T-cell (primary cell): ENCODE measurements at regions not wholly inside any gene's neighbourhood (a gene's known extent, or its start where the extent isn't known, plus 50 kb on each side); places are given as distances from the start of the nearest gene placed in this dataset.

Experiments used
- ATAC-seq, 4 experiments: fragments of 200-7000 bp in 3 of 4; fragments of 150-1000 bp in 1 of 4; cut with Tn5 transposase; replicated peaks in 1 of 4; 1 replicate in 3 of 4; 2 replicates in 1 of 4; pipeline ENCODE4 v1.10.0; 2021; ENCODE audit warnings: moderate library complexity in 3 of 4, mild to moderate bottlenecking in 2 of 4, moderate number of reproducible peaks in 1 of 4
- CTCF ChIA-PET, 2 donors: fragments of 300-600 bp; sonication (Branson Sonifier 250); formaldehyde crosslinking; loops; one replicate each; lab custom pipeline; 2022; ENCODE audit warnings: antibody characterized with exemption in 2 of 2; lab: Charles Lee
- POLR2A ChIA-PET, 2 donors: fragments of 300-600 bp; sonication (Branson Sonifier 250); formaldehyde crosslinking; loops; one replicate each; lab custom pipeline; 2022; ENCODE audit warnings: antibody characterized with exemption in 2 of 2; lab: Charles Lee
- DNase-seq, 35 experiments: peaks; one replicate each; pipeline versions ENCODE4 v3.0.0 to v3.0.0-alpha.2; 2013 to 2023
- H3K27ac ChIP-seq: one replicate; pipeline ENCODE4 v1.5.1; 2013; ENCODE audit warnings: low read length
- H3K27me3 ChIP-seq, 2 experiments: replicated peaks in 1 of 2; 1 replicate in 1 of 2; 2 replicates in 1 of 2; pipeline versions ENCODE4 v1.6.1 to v1.7.0; 2013; ENCODE audit warnings: low read length in 1 of 2, mixed read lengths in 1 of 2; ENCODE audit not compliant: control insufficient read depth in 2 of 2, insufficient read depth in 2 of 2; ENCODE audit errors: extremely low read depth in 1 of 2
- H3K36me3 ChIP-seq, 2 donors: 1 replicate in 1 of 2; 2 replicates in 1 of 2; pipeline versions ENCODE4 v1.6.1 to v1.7.0; 2013; ENCODE audit warnings: low read length in 1 of 2; ENCODE audit not compliant: control insufficient read depth in 2 of 2, insufficient read depth in 1 of 2; ENCODE audit errors: extremely low read depth in 1 of 2
- H3K4me1 ChIP-seq, 2 experiments: 1 replicate in 1 of 2; 2 replicates in 1 of 2; pipeline versions ENCODE4 v1.6.1 to v1.7.0; 2013; ENCODE audit warnings: low read length in 2 of 2, mixed read lengths in 1 of 2; ENCODE audit not compliant: insufficient read depth in 2 of 2, control insufficient read depth in 1 of 2; ENCODE audit errors: extremely low read depth in 1 of 2
- H3K4me3 ChIP-seq, 2 donors: 1 replicate in 1 of 2; 2 replicates in 1 of 2; pipeline versions ENCODE4 v1.5.1 to v1.7.0; 2013; ENCODE audit warnings: mild to moderate bottlenecking in 2 of 2, low read length in 1 of 2, moderate library complexity in 1 of 2; ENCODE audit not compliant: control insufficient read depth in 1 of 2; ENCODE audit errors: extremely low read depth in 1 of 2
- H3K9me3 ChIP-seq: 2 replicates; pipeline ENCODE4 v1.7.0; 2013
- H3K27ac Mint-ChIP-seq, 2 donors: one replicate each; pipeline ENCODE4 v1.8.0; 2020 to 2021; ENCODE audit warnings: mild to moderate bottlenecking in 2 of 2, mixed read lengths in 2 of 2
- H3K27me3 Mint-ChIP-seq, 2 donors: one replicate each; pipeline ENCODE4 v1.8.0; 2021 to 2022; ENCODE audit warnings: mixed read lengths in 2 of 2
- H3K36me3 Mint-ChIP-seq: one replicate; pipeline ENCODE4 v1.8.0; 2021; ENCODE audit warnings: mixed read lengths
- H3K4me1 Mint-ChIP-seq, 3 donors: one replicate each; pipeline ENCODE4 v1.8.0; 2020 to 2022; ENCODE audit warnings: mixed read lengths in 3 of 3, mild to moderate bottlenecking in 1 of 3
- H3K4me3 Mint-ChIP-seq, 3 donors: one replicate each; pipeline ENCODE4 v1.8.0; 2020 to 2022; ENCODE audit warnings: mild to moderate bottlenecking in 3 of 3, mixed read lengths in 3 of 3, moderate library complexity in 3 of 3
- H3K9me3 Mint-ChIP-seq, 3 donors: one replicate each; pipeline ENCODE4 v1.8.0; 2020 to 2022; ENCODE audit warnings: mixed read lengths in 3 of 3
- WGBS: methylation state at CpG from one replicate; pipeline ENCODE4 v1.1.5; 2013; ENCODE audit warnings: missing lambda C conversion rate; ENCODE audit not compliant: insufficient coverage; 5-methylcytosine and 5-hydroxymethylcytosine counted together

DNA sequence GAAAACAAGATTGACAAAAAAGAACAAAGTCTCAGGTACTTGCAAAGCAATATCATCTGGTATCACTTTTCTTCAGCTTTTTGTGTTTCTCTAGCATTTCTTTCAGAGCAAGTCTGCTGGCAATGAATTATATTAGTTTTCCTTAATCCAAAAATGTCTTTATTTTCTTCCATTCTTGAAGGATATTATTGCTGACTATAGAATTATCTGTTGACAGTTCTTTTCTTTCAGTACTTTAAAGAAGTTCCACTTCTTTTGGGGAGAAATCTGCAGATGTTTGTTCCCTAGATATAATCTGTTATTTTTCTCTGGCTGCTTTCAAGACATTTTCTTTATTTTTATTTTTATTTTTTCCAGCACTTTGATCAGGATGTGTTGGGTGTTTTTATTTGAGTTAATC is 161.8 kb upstream of the SPRED2 start:
- no peaks in the 10 kb centered on the region for H3K4me1 ChIP-seq
- Mint-ChIP-seq H3K36me3 (no peaks in the 10 kb centered on the region), H3K27me3 (peaks cover 7 to 20% of the 10 kb centered on the region in 2 donors), H3K27ac (no peak overlapping the region), H3K4me1 (no peaks in the 10 kb centered on the region), H3K4me3 (no peak overlapping the region), H3K9me3 (no peaks in the 10 kb centered on the region)
- peaks cover 0 to 5% of the 10 kb centered on the region in 2 experiments for H3K27me3 ChIP-seq
- H3K27ac ChIP-seq: no peak overlapping the region
- no peak for DNase-seq
- ATAC-seq: no peak
- POLR2A ChIA-PET: no interaction called here
- CTCF ChIA-PET: no interaction called here
- H3K4me3 ChIP-seq: no peak overlapping the region
- no peaks in the 10 kb centered on the region for H3K9me3 ChIP-seq
- H3K36me3 ChIP-seq: no peaks in the 10 kb centered on the region

- no peak for ATAC-seq
- H3K36me3 ChIP-seq: no peaks in the 10 kb centered on the region
- CTCF ChIA-PET: no interaction called here
- DNase-seq: no peak
- H3K4me1 ChIP-seq: no peaks in the 10 kb centered on the region
- Mint-ChIP-seq H3K36me3 (no peaks in the 10 kb centered on the region), H3K4me3 (no peak overlapping the region), H3K27ac (no peak overlapping the region), H3K27me3 (peaks cover 10 to 23% of the 10 kb centered on the region in 2 donors), H3K9me3 (peaks cover 0 to 4% (median 0%) of the 10 kb centered on the region in 3 donors), H3K4me1 (no peaks in the 10 kb centered on the region)
- no peaks in the 10 kb centered on the region for H3K9me3 ChIP-seq
- no peak overlapping the region for H3K4me3 ChIP-seq
- no CpG with 5 or more reads among the region's 2 CpGs for whole genome bisulfite sequencing
- H3K27ac ChIP-seq: no peak overlapping the region
- peaks cover 0 to under 1% of the 10 kb centered on the region in 2 experiments for H3K27me3 ChIP-seq
- POLR2A ChIA-PET: no interaction called here
Measured at GRCh38 chr2:65589667-65590066, 157.3 kb upstream of the SPRED2 start.

DNA sequence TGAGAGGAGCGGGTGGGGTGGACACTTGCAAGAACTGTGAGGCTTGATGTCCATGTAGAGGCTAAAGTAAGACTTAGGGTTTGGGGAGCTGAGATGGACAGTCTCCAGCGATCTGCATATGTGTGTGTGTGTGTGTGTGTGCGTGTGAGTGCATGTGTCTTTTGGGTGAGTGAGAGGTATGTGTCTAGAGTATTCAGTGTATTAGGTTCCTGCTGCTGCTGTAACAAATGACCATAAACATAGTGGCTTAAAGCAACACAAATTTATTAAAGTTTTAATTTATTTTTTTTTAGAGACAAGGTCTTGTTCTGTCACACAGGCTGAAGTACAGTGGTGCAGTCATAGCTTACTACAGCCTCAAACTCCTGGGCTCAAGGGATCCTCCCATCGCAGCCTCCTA is 155.4 kb upstream of the SPRED2 start:
- DNase-seq (no peak), ATAC-seq (no peak)
- no peak overlapping the region for H3K27ac ChIP-seq
- H3K4me3 ChIP-seq: no peak overlapping the region
- Mint-ChIP-seq H3K27ac (no peak overlapping the region), H3K9me3 (peaks cover 0 to 4% (median 0%) of the 10 kb centered on the region in 3 donors), H3K36me3 (no peaks in the 10 kb centered on the region), H3K4me1 (no peaks in the 10 kb centered on the region), H3K4me3 (no peak overlapping the region), H3K27me3 (peaks cover 13 to 29% of the 10 kb centered on the region in 2 donors)
- 76% methylated on average over 2 of the region's 4 CpGs for whole genome bisulfite sequencing
- ChIA-PET CTCF (no interaction called here), POLR2A (no interaction called here)
- H3K27me3 ChIP-seq: no peaks in the 10 kb centered on the region
- no peaks in the 10 kb centered on the region for H3K4me1 ChIP-seq
- no peaks in the 10 kb centered on the region for H3K36me3 ChIP-seq
- no peaks in the 10 kb centered on the region for H3K9me3 ChIP-seq

- no peaks in the 10 kb centered on the region for H3K36me3 Mint-ChIP-seq
- H3K4me1 Mint-ChIP-seq: no peaks in the 10 kb centered on the region
- H3K27me3 Mint-ChIP-seq: peaks cover 13 to 30% of the 10 kb centered on the region in 2 donors
- Histone ChIP-seq H3K9me3 (no peaks in the 10 kb centered on the region), H3K36me3 (no peaks in the 10 kb centered on the region), H3K27ac (no peak overlapping the region), H3K4me3 (no peak overlapping the region), H3K27me3 (peaks cover 0 to 2% of the 10 kb centered on the region in 2 experiments), H3K4me1 (no peaks in the 10 kb centered on the region)
- ChIA-PET POLR2A (no interaction called here), CTCF (interaction anchor here in 1 of 2 donors (0.7 kb wide), 1 partner anchor 1904 kb away, joined by 5 read pairs; no protein-coding TSS in a partner anchor)
- H3K27ac Mint-ChIP-seq: no peak overlapping the region
- no peak for DNase-seq
- no peak overlapping the region for H3K4me3 Mint-ChIP-seq
- peaks cover 0 to 4% (median 0%) of the 10 kb centered on the region in 3 donors for H3K9me3 Mint-ChIP-seq
- ATAC-seq: no peak
- WGBS: 78% methylated on average over 2 of the region's 4 CpGs
Measured at GRCh38 chr2:65586516-65586915, 154.1 kb upstream of the SPRED2 start.

- peaks cover 16% of the 10 kb centered on the region in 2 donors for H3K27me3 Mint-ChIP-seq
- Histone ChIP-seq H3K4me1 (no peaks in the 10 kb centered on the region), H3K27ac (no peak overlapping the region), H3K36me3 (no peaks in the 10 kb centered on the region), H3K4me3 (no peak overlapping the region), H3K27me3 (peaks cover 0 to 13% of the 10 kb centered on the region in 2 experiments), H3K9me3 (no peaks in the 10 kb centered on the region)
- DNase-seq: no peak
- WGBS: 72% methylated on average over 2 of the region's 11 CpGs
- ChIA-PET POLR2A (no interaction called here), CTCF (interaction anchor here in 1 of 2 donors (0.6 kb wide), 1 partner anchor 9 kb away, joined by 4 read pairs; no protein-coding TSS in a partner anchor)
- H3K4me3 Mint-ChIP-seq: no peak overlapping the region
- no peaks in the 10 kb centered on the region for H3K9me3 Mint-ChIP-seq
- ATAC-seq: no peak
- H3K36me3 Mint-ChIP-seq: no peaks in the 10 kb centered on the region
- H3K4me1 Mint-ChIP-seq: no peaks in the 10 kb centered on the region
- H3K27ac Mint-ChIP-seq: no peak overlapping the region
Measured at GRCh38 chr2:65583061-65583460, 150.7 kb upstream of the SPRED2 start.

- 60% methylated on average over 1 of the region's 5 CpGs for WGBS
- Mint-ChIP-seq H3K27me3 (peaks cover 15 to 18% of the 10 kb centered on the region in 2 donors), H3K36me3 (no peaks in the 10 kb centered on the region), H3K4me1 (no peaks in the 10 kb centered on the region), H3K27ac (no peak overlapping the region), H3K4me3 (no peak overlapping the region), H3K9me3 (no peaks in the 10 kb centered on the region)
- H3K9me3 ChIP-seq: no peaks in the 10 kb centered on the region
- H3K4me1 ChIP-seq: no peaks in the 10 kb centered on the region
- H3K4me3 ChIP-seq: no peak overlapping the region
- ChIA-PET CTCF (interaction anchor here in 1 of 2 donors (0.6 kb wide), 1 partner anchor 9 kb away, joined by 4 read pairs; no protein-coding TSS in a partner anchor), POLR2A (no interaction called here)
- no peak for ATAC-seq
- peaks cover 0 to 13% of the 10 kb centered on the region in 2 experiments for H3K27me3 ChIP-seq
- no peaks in the 10 kb centered on the region for H3K36me3 ChIP-seq
- no peak overlapping the region for H3K27ac ChIP-seq
- DNase-seq: no peak
Measured at GRCh38 chr2:65582364-65582763, 150.0 kb upstream of the SPRED2 start.

- H3K4me3 ChIP-seq: no peak overlapping the region
- H3K4me1 ChIP-seq: no peaks in the 10 kb centered on the region
- Mint-ChIP-seq H3K27ac (no peak overlapping the region), H3K27me3 (peaks cover 15 to 18% of the 10 kb centered on the region in 2 donors), H3K4me3 (no peak overlapping the region), H3K36me3 (no peaks in the 10 kb centered on the region), H3K4me1 (no peaks in the 10 kb centered on the region), H3K9me3 (no peaks in the 10 kb centered on the region)
- no peak overlapping the region for H3K27ac ChIP-seq
- ATAC-seq: no peak
- H3K36me3 ChIP-seq: no peaks in the 10 kb centered on the region
- CTCF ChIA-PET: no interaction called here
- whole genome bisulfite sequencing: 74% methylated on average over 4 of the region's 6 CpGs
- DNase-seq: no peak
- POLR2A ChIA-PET: no interaction called here
- no peaks in the 10 kb centered on the region for H3K9me3 ChIP-seq
- peaks cover 0 to 13% of the 10 kb centered on the region in 2 experiments for H3K27me3 ChIP-seq
Measured at GRCh38 chr2:65580824-65581223, 148.4 kb upstream of the SPRED2 start.
